SK-N-MC (cell line): ENCODE measurements at regions not wholly inside any gene's neighbourhood (a gene's known extent, or its start where the extent isn't known, plus 50 kb on each side); places are given as distances from the start of the nearest gene placed in this dataset.

Experiments
- EZH2 ChIP-seq: fragments of 200-600 bp; sonication (generic); IDR thresholded peaks from one replicate; pipeline ENCODE4 v1.6.1; 2017; ENCODE audit warnings: antibody characterized with exemption
- POLR2AphosphoS5 ChIP-seq: IDR thresholded peaks from 2 replicates; pipeline ENCODE4 v1.6.1; 2012; ENCODE audit warnings: mild to moderate bottlenecking, low read depth, low read length, borderline replicate concordance

GRCh38 chr11:115607621-115608221 lies 103.5 kb upstream of the CADM1 start:
- TF ChIP-seq EZH2: no peak
- TF ChIP-seq POLR2AphosphoS5: no peak
